NCI-H2196 treated with DMSO at 0.1 percent for 48 hours (cell line): ENCODE measurements at regions not wholly inside any gene's neighbourhood (a gene's known extent, or its start where the extent isn't known, plus 50 kb on each side); places are given as distances from the start of the nearest gene placed in this dataset.

Source experiments
- DNase-seq: peaks from one replicate; lab custom pipeline; 2025; ENCODE audit not compliant: unreplicated experiment; lab: John Stamatoyannopoulos, UW

DNA sequence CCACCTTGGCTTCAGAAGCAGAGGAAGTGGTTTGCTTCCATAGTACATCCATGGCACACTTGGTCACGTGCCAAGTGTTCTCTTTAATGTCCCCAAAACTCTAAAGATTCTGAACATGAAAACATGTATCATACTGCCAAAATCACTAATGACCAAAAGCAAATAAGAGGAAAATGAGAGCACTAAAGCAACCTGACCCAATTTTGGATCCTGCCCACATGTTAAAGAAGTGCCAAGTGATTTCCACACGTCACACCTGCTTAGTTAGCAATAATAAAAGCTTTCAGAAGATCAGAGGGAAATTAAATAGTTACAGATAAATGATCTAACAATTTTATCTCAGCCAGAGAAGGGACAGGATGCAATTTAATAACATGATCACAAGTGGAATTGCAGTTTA, 1170.0 kb downstream of the XPNPEP1 start:
- no peak for DNase-seq

- DNase-seq, result no peak
These were observed 1174.3 kb downstream of the XPNPEP1 start for GRCh38 chr10:108749042-108749441.

GRCh38 chr10:108736111-108736510, 1187.2 kb downstream of the XPNPEP1 start:
- no peak for DNase-seq

GRCh38 chr10:108735380-108735779, 1187.9 kb downstream of the XPNPEP1 start:
- no peak for DNase-seq

DNA sequence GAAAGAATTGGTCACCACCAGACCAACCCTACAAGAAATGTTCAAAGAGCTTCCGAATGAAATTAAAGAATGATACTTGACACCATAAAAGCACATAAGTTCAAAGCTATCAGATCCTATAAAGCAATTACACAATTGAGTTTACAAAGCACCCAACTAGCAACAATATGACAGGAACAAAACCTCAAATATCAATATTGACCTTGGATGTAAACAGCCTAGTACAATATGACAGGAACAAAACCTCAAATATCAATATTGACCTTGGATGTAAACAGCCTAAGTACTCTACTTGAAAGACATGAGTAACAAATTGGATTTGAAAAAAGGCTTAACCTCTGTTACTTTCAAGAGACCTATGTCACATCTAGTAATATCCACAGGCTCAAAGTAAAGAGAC, 1201.4 kb downstream of the XPNPEP1 start:
- DNase-seq, result no peak

- no peak for DNase-seq
These were observed 1207.0 kb downstream of the XPNPEP1 start for GRCh38 chr10:108716352-108716751.

GRCh38 chr10:108709927-108710722, 1213.2 kb downstream of the XPNPEP1 start:
- DNase-seq, result no peak

DNA sequence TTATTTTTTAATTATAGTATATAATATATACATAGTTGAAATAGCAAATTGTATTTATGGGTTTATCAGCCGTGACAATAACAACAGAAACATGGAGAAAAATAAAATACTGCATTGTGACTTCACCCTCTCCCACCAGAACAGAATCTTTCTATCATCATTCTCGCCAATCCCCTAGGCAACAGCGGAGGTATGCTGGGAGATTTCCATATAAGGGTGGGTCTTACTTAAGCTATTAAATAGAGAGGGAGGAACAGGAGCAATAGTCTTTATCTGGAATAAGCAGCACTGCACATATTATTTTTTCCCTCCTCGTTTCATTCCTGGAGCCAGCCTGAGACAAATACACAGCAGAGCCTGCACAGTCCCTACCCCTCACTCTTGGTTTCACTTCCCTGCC, 1214.9 kb downstream of the XPNPEP1 start:
- no peak for DNase-seq

- no peak for DNase-seq
These were observed 1226.4 kb downstream of the XPNPEP1 start for GRCh38 chr10:108696792-108697477.

GRCh38 chr10:108691126-108691525, 1232.2 kb downstream of the XPNPEP1 start:
- no peak for DNase-seq

DNA sequence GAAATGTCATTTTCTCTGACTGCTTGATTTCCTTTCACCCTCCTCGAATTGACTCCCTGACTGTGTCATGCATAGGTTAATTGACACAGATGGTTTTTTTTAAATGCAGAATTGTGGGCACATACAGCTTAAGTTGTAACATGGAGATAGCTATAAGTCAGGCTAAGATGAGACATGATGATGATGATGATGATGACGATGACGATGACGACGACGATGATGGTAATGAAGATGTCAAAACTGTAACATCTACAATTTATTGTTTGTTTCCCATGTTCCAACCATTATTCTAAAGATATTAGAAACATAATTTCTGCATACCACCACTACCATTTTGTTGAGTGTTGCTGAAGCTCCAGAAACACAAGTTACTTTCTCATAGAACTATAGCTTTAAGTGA, 1232.8 kb downstream of the XPNPEP1 start:
- no peak for DNase-seq

- DNase-seq, result no peak
These were observed 1233.4 kb downstream of the XPNPEP1 start for GRCh38 chr10:108689891-108690290.

- DNase-seq, result no peak
These were observed 1235.0 kb downstream of the XPNPEP1 start for GRCh38 chr10:108688314-108688713.

DNA sequence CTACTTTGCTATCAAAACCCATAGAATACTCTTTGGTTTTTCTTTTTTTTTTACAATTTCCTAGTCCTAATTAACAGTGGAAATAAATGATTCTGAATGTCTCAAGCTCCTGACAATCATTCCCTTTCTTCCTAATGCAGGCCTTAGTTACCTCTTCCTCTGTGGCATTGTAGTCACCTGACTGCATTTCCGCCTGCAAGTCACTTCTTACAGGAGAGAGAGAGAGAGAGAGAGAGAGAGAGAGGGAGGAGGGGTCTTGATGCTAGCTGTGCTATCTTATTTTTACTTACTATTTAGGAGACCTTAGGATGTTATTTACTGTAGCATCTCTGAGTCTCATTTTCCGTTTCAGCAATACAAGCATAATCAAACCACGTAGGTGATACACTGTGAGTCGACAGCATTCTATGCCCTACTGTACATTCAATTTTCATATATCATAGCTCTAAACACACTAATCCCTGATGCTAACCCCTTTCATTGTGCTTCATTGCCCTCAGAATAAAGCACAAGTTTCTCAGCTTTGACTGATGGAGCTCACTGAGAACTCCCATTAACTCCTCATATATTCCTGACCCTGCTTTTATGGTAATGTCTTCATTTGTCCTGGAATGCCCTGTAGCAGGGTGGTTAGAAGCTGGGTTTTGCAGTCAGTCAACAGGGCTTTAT, 1237.3 kb downstream of the XPNPEP1 start:
- no peak for DNase-seq

GRCh38 chr10:108684431-108684830, 1238.9 kb downstream of the XPNPEP1 start:
- DNase-seq, result no peak

DNA sequence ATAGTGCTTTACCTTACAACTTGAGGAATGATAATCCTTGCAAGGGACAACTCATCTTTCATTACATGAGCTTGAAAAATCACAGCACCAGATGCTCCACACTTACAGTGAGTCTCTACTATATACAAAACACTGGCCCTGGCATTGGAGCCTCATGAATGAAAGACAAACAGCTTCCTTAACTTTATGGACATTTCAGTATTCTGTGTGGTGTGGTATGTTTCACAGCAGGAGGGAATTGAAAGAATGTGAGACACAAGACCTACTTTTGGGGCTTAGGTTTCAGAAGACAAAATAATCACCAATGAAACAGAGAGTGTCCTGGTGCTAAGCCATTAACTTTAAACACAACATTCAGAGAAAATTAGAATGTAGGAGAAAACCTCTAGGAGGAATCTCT, 1249.6 kb downstream of the XPNPEP1 start:
- DNase-seq, result no peak

- no peak for DNase-seq
These were observed 1259.7 kb downstream of the XPNPEP1 start for GRCh38 chr10:108663587-108663986.

- DNase-seq, result no peak
These were observed 1260.3 kb downstream of the XPNPEP1 start for GRCh38 chr10:108662975-108663374.

DNA sequence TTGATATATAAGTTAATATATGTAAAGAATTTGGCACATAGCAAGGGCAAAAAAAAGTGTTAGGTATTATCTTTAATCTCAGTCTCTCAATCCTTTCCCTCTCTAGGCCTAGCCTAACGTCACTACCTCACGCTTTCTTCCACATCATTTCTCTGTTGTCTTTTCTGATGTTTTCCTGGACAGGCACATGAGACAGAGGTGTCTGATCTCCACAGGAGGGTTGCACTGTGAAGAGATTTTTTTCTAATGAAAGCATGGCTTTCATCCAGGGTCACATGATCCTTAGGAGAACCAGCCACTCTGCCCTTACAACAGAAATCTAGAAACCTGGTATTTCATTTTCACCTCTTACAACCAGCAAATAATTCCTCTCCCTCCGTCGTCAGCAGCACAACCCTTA, 1268.3 kb downstream of the XPNPEP1 start:
- DNase-seq, result no peak

DNA sequence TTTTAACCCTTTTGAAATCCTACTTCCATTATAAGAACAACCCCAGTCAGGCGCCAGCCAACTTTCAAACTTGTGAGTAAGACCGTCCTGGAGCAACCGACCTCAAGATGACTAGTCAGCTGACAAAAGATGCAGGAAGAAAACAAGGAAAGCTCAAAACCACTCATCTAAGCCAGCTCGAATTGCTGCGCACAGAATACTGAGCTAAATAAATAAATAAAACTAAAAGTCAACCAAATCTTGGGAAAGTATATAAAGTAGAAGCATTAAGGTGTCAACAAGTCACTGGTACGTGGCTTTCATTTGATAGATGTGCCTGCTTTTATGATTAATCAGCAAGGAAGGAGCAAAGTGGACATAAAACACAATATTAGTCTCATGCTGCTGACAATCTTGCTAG, 1269.8 kb downstream of the XPNPEP1 start:
- DNase-seq, result no peak

DNA sequence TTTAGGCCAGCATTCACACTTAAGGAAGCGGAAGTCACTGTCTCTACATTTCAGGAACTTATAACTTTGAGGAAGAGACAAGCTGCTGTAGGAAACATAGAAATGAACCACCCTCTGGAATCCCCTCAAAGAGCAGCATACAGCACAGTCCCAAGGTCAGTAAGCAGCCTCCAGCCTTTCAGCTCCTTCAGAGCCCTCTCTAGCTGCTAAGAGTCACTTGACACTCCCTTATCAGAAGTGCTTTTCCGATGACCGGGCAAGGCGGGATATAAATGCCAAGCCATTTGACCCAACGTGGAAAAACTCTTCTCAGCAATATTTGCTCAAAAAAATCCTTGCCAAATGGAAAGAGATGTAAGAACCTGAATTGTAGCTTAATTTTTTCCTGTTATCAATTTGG, 1284.3 kb downstream of the XPNPEP1 start:
- no peak for DNase-seq

DNA sequence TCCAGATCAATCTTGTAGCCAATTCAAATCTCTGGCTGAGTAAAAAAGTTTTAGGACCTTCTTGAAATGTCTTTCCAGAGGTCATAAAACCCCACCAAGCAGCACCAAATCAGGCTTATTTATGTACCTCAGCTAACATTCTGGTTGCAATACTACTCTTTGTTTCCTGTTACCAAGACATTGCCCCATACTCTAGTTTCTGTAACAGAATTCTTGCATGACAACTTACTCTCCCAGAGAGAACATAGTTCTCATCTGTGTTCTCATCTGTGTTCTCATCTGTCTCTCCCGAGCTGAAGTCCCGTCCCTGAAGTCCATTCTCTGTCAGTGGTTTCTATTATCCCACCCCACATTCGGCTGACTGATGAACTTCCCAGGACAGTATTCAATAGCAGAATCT, 1285.1 kb downstream of the XPNPEP1 start:
- no peak for DNase-seq
